ENCODE measurements at regions not wholly inside any gene's neighbourhood (a gene's known extent, or its start where the extent isn't known, plus 50 kb on each side); places are given as distances from the start of the nearest gene placed in this dataset.

DNA sequence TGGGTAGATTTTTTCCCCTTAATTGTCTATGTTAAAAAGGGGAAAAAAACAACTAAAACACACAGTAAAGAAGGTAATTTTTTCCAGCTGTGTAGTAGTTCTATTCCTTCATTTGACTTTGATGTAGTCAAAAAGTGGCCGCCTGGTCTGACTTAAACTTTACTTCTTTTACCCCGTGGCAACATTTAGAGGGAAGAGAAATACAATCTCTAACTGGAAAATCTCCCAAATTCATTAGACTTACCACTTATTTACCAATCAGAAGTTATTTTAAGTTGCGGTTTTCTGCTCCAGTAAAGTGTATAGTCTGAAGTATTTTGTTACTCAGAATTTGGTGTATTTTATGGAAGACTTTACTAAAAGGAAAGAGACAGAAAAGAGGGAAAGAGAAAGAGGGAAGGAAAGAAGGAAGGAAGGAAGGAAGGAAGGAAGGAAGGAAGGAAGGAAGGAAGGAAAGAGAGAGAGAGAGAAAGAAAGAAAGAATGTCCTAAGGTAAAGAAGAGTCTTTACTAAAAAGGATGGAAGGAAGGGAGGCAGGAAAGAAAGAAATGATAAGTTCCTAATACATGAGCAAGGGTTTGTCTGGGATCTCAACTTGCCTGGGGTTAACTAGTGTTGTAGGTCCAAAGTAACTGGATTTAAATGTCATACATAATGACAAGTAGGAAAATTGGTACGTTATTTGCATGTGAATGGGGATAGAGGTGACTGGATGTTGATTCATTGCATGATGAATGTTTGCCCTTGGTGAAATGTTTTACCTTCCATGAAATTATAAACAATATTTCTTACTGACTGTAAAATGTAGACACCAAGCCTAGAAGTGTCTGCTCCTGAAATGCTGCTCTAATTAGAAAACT lies 135.1 kb downstream of the SAMD5 start:
- no peak for TF ChIP-seq CTCF (IDR thresholded peaks at IDR 0.05; ENCODE audit: insufficient read depth, low read length, poor library complexity, severe bottlenecking)
- Histone ChIP-seq H3K36me3 (ENCODE audit: control insufficient read depth, insufficient read depth, low read length) (no peaks in the 10 kb centered on the region), H3K4me3 (replicated peaks; ENCODE audit: low read depth, low read length) (no peak overlapping the region), H3K27me3 (replicated peaks; ENCODE audit: control insufficient read depth, insufficient read depth, low read length) (no peaks in the 10 kb centered on the region; the same call in 1 of the 2 replicates)
- no peak for DNase-seq (ENCODE audit: extremely low read depth, insufficient read length)

DNA sequence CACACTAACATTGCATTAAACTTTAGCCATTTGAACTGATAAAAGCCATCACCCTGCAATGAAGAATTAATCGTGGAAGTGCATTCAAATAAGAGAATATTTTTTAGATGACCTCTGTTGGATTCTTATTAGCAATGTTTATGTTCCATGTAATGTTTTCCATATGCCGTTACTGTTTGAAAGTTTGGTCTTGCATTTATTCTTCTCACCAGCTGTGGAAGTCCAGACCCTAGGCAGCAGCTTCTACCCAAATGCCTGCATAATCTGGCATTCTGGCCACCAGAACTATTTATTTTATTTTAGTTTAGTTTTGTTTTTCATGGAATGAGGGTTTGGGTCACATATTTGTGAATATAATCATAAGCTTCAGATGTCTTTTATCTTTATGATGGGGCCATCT lies 140.4 kb downstream of the SAMD5 start:
- Histone ChIP-seq H3K27me3 (replicated peaks; ENCODE audit: control insufficient read depth, insufficient read depth, low read length) (no peaks in the 10 kb centered on the region), H3K36me3 (ENCODE audit: control insufficient read depth, insufficient read depth, low read length) (no peaks in the 10 kb centered on the region), H3K4me3 (replicated peaks; ENCODE audit: low read depth, low read length) (no peak overlapping the region)
- TF ChIP-seq CTCF (IDR thresholded peaks at IDR 0.05; ENCODE audit: insufficient read depth, low read length, poor library complexity, severe bottlenecking): no peak
- no peak for DNase-seq (ENCODE audit: extremely low read depth, insufficient read length)

GRCh38 chr6:147651249-147652063 lies 143.0 kb downstream of the SAMD5 start:
- Histone ChIP-seq H3K27me3 (replicated peaks; ENCODE audit: control insufficient read depth, insufficient read depth, low read length) (no peaks in the 10 kb centered on the region), H3K4me3 (replicated peaks; ENCODE audit: low read depth, low read length) (no peak overlapping the region), H3K36me3 (ENCODE audit: control insufficient read depth, insufficient read depth, low read length) (no peaks in the 10 kb centered on the region)
- TF ChIP-seq CTCF (IDR thresholded peaks at IDR 0.05; ENCODE audit: insufficient read depth, low read length, poor library complexity, severe bottlenecking): no peak
- no peak for DNase-seq (ENCODE audit: extremely low read depth, insufficient read length)

- Histone ChIP-seq H3K36me3 (ENCODE audit: control insufficient read depth, insufficient read depth, low read length) (no peaks in the 10 kb centered on the region), H3K27me3 (replicated peaks; ENCODE audit: control insufficient read depth, insufficient read depth, low read length) (no peaks in the 10 kb centered on the region), H3K4me3 (replicated peaks; ENCODE audit: low read depth, low read length) (no peak overlapping the region)
- DNase-seq (ENCODE audit: extremely low read depth, insufficient read length): no peak
- TF ChIP-seq CTCF (IDR thresholded peaks at IDR 0.05; ENCODE audit: insufficient read depth, low read length, poor library complexity, severe bottlenecking): no peak
Observed at GRCh38 chr6:147653631-147654030, 145.1 kb downstream of the SAMD5 start.

DNA sequence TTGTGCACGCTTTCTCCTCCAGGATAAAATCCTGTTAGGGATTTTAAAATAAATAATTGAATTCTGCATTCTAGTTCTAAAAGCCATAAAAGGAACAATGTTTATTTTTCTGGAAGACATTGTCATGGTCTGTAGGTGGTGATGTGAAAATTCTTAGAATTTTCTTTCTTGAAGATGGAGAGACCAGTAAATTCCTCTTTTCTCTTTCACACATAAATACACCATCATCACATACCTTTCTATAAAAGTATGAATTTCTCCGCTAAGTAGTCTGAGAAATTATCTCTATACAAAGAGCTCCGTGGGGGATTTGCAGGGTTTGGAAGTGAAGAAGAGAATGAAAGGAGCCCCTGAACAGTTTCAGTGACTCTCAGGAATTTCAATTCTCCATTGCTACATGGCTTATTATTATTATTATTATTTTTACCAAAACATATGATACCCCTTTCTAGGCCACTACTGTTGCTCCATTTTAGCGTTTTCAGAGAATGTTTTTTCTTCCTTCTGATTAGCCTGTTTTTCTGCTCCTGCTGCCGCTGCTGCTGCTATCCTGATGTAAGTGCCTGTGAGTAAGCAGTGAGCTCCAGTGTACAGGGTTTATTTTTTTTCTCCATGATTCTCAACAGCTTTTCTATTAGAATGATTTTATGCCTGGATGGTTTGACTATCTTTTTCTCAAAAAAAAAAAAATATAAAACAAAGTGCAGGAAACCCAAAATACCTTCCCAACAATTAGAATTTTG lies 145.8 kb downstream of the SAMD5 start:
- no peak for TF ChIP-seq CTCF (IDR thresholded peaks at IDR 0.05; ENCODE audit: insufficient read depth, low read length, poor library complexity, severe bottlenecking)
- no peaks in the 10 kb centered on the region for H3K27me3 ChIP-seq (replicated peaks; ENCODE audit: control insufficient read depth, insufficient read depth, low read length)
- no peak overlapping the region for H3K4me3 ChIP-seq (replicated peaks; ENCODE audit: low read depth, low read length)
- H3K36me3 ChIP-seq (ENCODE audit: control insufficient read depth, insufficient read depth, low read length): no peaks in the 10 kb centered on the region
- no peak for DNase-seq (ENCODE audit: extremely low read depth, insufficient read length)

Measured in GM06990 (cell line).